LHCN-M2 (cell line): ENCODE measurements at regions not wholly inside any gene's neighbourhood (a gene's known extent, or its start where the extent isn't known, plus 50 kb on each side); places are given as distances from the start of the nearest gene placed in this dataset.
"Not testable (repeated sequence)": the region's sequence is repeated elsewhere in the genome, so short reads cannot be mapped to it uniquely, and the experiment has no call there.

ENCODE experiments used
- DNase-seq: peaks from one replicate; pipeline ENCODE4 v3.0.0-alpha.2; 2012; ENCODE audit warnings: low read depth

DNA sequence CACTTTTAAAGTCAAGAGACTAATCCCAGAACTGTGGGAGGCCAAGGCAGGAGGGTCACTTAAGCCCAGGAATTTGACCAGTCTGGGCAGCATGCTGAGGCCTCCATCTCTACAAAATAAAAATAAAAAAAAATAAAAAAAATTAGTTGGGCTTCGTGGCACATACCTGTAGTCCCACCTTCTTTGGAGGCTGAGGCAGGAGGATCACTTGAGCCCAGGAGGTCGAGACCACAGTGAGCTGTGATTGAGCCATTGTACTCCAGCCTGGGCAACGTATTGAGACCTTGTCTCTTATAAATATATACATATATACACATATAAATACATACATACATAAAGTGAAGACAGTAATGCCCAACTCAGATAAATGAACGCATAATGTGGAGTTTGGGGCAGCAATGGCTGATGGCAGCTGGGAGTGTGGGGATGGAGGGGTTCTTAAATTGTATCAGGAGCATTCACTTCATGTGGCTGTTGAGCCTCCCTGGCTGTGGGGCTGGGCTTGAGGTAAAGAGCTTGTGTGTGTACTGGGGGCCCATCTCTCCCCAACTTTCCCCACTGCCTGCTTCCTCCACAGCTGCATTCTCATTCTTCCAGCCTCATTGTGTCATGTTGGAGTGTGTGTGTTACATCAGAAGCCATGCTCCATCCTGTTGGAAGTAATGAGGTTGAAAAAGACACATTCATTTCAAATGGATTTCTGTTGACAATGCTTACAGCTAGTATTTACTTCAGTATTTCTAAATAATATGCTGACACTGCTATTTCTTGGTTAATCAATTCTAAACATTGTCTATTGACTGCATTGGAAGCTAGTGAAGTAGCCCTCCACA lies 96.5 kb upstream of the HS6ST1 start:
- no peak for DNase-seq

DNA sequence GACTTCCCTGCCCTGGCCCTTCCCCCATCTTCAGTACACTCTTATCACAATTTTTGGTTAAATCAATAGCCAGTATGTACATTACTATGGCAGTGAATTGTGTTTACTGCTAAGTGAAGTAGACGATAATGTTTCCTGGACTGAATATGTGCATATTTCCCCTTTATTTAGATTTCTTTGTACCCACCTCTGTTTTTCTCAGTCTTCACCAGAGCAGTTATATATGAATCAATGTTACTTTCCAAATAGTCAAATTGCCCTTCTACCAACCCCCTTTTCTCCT lies 97.1 kb upstream of the HS6ST1 start:
- DNase-seq, result no peak

GRCh38 chr2:128416109-128416785 lies 97.6 kb upstream of the HS6ST1 start:
- no peak for DNase-seq

- no peak for DNase-seq
Observed at GRCh38 chr2:128416806-128417205, 98.1 kb upstream of the HS6ST1 start.

DNA sequence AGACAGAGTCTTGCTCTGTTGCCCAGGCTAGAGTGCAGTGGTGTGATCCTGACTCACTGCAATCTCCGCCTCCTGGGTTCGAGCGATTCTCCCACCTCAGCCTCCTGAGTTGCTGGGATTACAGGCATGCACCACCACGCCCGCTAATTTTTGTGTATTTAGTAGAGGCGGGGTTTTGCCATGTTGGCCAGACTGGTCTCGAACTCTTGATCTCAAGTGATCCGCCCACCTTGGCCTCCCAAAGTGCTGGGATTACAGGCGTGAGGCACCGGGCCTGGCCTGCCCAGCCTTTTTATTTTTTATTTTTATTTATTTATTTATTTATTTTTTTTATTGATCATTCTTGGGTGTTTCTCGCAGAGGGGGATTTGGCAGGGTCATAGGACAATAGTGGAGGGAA lies 98.6 kb upstream of the HS6ST1 start:
- not testable (repeated sequence) for DNase-seq

DNA sequence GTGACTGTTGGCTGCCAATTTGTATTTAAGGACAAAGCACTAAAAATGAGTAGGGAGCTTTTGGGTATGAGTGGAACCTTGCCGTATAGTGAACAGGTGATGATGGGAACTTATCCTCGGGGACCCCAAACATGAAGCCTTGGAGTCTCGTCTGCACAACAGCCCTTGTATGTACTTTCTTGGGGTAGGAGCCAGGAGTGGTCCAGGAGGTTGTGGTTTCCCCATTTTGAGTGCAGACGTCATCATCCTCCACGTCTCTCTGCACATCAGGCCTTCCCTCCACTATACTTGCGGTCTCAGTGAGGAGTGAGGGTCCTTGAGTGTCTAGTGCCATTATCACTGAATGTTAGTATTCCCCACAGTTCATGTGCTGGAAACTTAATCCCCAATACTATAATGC lies 101.5 kb upstream of the HS6ST1 start:
- DNase-seq, result no peak

- no peak for DNase-seq
Observed at GRCh38 chr2:128420776-128421175, 102.1 kb upstream of the HS6ST1 start.

DNA sequence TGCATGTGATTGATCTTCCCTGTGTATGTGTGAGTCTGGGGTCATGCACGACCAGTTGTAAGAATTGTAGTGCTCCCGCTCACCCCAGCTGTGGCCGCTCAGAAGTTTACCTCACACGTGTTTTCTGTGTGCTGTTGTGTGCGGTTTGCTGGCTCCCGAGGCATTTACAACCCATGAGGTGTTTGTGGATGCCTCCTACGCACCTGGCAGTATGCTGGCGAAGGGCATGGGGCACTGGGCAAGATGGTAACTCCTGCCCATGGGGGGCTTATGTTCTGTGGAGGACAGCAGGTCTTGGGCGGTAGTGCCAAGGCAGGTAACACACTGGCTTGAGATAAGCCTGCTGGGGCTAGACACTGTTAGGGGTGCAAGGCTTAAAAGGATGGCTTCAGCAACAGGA lies 102.6 kb upstream of the HS6ST1 start:
- DNase-seq, result no peak

GRCh38 chr2:128421861-128422311 lies 103.2 kb upstream of the HS6ST1 start:
- DNase-seq, result no peak

- peak; percentile 1 for DNase-seq
Observed at GRCh38 chr2:128422571-128422970, 103.9 kb upstream of the HS6ST1 start.

- DNase-seq, result no peak
Observed at GRCh38 chr2:128423788-128424165, 105.1 kb upstream of the HS6ST1 start.

GRCh38 chr2:128424406-128425171 lies 105.9 kb upstream of the HS6ST1 start:
- DNase-seq, result no peak

DNA sequence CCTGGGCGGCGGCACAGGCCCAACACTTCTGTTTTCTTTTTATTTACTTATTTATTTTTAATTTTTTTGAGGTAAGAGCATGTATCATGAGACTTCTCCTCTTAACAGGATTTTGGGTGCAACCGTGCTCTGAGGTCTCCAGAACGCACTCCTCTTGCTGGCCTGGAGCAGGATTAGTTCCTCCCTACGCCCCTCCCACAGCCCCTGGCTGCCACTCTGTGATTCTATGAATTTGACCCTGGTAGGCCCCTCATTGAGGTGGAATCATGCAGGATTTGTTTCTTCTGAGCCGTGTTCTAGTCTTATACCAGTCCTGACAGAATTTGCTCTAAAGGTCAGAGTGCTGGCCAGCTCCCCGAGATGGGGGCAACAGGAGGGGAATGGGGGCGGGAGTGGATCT lies 106.5 kb upstream of the HS6ST1 start:
- no peak for DNase-seq

DNA sequence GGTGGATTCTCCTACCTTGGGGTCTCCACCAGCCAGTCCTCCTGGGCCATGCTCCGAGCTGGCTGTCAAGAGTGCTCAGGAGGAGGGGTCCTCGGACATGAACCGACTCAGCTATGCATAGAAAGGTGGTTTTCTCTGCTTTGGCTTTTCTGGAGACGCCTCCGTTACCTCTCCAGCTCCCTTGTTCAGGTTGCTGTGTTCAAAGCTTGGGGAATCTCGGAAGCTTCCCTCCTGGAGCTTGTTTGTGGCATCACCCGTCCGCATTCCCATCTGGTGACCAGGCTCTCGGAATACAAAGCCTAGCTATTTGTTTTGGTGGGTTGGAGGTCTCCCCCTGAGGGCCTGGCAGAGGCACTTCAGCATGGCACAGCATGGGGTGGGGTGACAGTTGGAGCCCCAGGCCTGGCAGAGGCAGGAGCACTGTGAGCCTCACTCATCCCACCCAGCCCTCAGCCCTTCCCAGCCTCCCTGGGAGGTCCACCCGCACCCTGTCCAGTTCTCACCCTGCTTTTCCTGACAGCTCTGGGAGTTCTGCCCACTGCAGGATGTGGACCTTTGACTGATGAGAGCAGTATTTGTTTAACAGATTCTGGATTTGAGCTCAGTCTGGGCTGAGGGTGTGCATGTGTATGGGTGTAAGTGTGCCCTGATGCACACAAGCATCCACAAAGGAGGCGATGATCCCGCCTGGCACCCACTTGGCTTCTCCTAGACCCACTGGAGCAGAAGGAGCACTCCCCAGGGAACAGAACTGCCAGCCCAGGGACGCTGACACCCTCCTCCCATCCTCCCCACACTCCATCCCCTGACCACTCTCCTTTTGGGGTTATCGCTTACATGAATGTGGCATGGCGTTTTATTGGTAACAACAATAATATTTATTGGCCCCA lies 107.3 kb upstream of the HS6ST1 start:
- DNase-seq, result no peak

DNA sequence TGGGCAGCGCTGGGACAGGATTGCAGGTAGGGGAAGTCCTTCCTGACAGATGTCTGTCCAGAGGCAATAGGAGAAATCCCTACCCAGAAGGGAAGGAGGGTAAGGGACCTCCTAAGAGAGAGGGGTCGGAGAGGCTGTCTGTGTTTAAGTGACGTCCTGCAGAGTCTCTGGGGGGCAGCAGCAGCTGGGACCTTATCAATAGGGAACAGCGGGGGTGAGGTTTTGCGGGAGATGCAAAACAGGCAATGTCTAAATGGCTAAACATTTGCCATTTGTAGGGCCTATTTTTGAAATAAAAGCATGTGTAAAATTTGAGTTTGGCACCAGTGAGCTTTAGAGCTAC lies 108.7 kb upstream of the HS6ST1 start:
- no peak for DNase-seq

DNA sequence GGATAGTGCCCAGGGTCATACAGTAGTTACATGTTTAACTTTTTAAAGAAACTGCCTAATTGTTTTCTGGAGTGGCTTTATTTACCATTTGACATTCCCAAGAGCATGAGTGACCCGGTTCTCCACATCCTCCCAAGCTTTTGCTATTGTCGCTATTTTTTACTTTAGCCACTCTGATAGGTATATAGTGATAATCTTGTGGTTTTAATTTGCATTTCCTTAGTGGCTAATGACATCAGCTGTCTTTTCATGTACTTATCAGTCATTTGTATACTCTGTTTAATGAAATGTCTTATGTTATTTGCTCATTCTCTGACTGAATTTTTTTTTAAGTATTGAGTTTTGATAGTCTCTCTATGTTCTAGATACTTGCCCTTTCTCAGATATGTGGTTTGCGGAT lies 109.7 kb upstream of the HS6ST1 start:
- no peak for DNase-seq

DNA sequence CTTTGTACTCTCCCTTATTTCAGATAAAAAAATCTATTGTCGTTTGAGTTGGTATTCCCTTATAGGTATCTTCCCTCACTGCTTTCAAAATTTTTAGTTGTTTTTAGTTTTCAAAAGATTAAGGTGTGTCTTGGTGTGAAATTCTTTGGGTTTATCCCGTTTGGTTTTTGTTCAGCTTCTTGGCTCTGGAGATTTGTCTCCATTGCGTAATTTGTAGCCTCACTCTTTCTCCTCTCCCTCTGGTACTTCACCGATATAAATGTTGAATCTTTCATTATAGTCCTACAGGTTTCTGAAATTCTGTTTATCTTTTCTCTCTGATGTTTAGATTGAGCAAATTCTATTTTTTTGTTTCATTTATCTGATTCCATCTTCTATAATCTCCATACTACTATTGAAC lies 113.8 kb upstream of the HS6ST1 start:
- no peak for DNase-seq

- no peak for DNase-seq
Observed at GRCh38 chr2:128433911-128434550, 115.4 kb upstream of the HS6ST1 start.

- DNase-seq, result no peak
Observed at GRCh38 chr2:128435576-128436478, 117.2 kb upstream of the HS6ST1 start.
